Embryonic facial prominence (tissue), 1 donor: ENCODE measurements at regions not wholly inside any gene's neighbourhood (a gene's known extent, or its start where the extent isn't known, plus 50 kb on each side); places are given as distances from the start of the nearest gene placed in this dataset.

Source experiments
- DNase-seq: peaks from one replicate; pipeline ENCODE4 v3.0.0-alpha.2; 2016; ENCODE audit errors: extremely low spot score

DNA sequence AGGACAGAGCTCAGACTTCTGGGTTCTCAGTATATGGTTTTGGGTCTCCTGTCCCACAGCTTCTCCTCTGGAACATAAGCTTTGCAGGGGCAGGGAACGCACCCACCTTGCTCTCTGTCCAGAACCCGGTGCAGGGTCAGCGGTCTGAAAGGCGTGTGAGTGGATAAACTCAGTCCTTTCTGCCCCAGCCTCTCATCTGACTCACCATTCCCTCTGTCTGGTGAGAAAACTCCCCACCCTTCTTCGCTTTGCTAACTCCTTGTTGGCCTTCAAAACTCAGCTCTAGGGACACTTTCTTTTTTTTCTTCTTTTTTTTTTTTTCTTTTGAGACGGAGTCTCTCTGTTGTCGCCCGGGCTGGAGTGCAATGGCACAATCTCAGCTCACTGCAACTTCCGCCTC lies 68.9 kb upstream of the NUP50 start:
- no peak for DNase-seq

- DNase-seq: peak; percentile 10
These were observed 67.3 kb upstream of the NUP50 start for GRCh38 chr22:45096256-45096907.

DNA sequence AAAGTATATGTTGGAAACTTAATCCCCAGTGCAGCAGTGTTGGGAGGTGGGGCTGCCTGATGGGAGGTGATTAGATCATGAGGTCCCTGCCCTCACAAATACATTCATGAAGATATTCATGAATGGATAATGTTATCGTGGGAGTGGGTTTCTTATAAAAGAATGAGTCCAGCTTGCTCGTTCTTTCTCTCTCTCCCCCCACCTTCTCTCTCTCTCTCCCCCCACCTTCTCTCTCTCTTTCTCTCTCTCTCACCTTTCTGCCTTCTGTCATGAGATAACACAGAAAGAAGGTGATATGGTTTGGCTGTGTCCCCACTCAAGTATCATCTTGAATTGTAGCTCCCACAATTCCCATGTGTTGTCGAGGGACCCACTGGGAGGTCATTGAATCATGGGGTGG lies 66.7 kb upstream of the NUP50 start:
- no peak for DNase-seq

DNA sequence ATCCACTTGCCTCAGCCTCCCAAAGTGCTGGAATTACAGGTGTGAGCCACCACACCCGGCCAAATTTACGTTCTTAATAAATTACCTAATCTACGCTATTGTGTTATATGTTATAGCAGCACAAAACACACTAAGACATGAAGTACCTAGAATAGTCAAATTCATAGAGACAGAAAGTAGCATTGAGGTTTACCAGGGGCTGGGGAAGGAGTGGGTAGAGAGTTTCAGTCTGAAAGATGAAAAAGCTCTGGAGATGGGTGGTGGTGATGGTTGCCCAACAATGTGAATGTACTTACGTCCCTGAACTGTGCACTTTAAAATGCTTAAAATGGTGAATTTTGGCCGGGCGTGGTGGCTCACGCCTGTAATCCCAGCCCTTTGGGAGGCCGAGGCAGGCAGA lies 65.7 kb upstream of the NUP50 start:
- no peak for DNase-seq

- DNase-seq: no peak
These were observed 63.8 kb upstream of the NUP50 start for GRCh38 chr22:45099961-45100360.

GRCh38 chr22:45101515-45102227 lies 62.1 kb upstream of the NUP50 start:
- no peak for DNase-seq

DNA sequence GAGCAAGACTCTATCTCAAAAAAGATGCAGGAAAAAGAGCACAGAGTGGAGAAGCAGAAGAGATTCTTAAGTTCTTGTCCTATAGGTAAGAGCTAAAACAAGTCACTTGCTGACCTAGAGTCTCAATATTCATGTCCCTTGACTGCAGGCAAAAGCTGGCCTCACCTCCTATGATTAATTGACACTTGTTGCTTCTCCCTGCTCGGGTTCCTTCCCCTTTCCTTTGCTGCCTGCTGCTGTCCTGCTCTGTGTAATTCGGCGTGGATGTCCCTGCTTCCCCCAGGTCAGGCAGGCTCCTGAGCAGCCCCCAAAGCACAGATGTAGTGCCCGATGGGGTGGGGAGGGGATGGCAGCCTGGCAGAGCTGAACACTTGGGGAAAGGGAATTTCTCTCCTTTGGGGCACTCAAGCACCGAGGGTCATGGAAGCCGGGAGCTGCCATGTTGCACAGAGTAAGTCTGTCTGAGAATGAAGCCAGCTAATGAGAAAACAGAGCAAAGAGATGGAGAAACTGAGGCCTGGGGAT lies 60.8 kb upstream of the NUP50 start:
- DNase-seq: no peak

GRCh38 chr22:45103756-45104155 lies 60.0 kb upstream of the NUP50 start:
- DNase-seq: no peak

- no peak for DNase-seq
These were observed 59.4 kb upstream of the NUP50 start for GRCh38 chr22:45104313-45104712.

DNA sequence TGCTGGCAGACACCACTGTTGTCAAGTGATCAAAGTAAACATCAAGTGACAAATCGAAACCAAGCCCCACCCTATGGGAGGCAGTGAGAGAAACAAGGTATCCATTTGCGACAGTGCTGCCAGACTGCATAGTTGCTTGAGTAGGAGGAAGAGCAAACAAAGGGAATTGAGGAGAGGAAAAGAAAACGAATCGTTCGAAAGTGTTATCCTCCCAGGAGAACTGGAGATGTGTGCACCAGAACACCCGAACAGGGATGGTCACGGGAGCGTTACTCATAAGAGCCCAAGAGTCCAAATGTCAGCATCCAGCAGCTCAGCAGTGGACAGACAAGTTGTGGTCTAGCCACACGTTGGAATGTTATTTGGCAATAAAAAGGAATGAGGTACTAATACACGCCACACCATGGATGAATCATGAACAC lies 58.4 kb upstream of the NUP50 start:
- no peak for DNase-seq

GRCh38 chr22:45107671-45108070 lies 56.1 kb upstream of the NUP50 start:
- no peak for DNase-seq

GRCh38 chr22:45112136-45112879 lies 51.4 kb upstream of the NUP50 start:
- no peak for DNase-seq
